ENCODE measurements at regions not wholly inside any gene's neighbourhood (a gene's known extent, or its start where the extent isn't known, plus 50 kb on each side); places are given as distances from the start of the nearest gene placed in this dataset.

- no peak overlapping the region for H3K27ac ChIP-seq (ENCODE audit: low read length)
- no peak overlapping the region for H3K9ac ChIP-seq (ENCODE audit: low read length)
- no peaks in the 10 kb centered on the region for H3F3A ChIP-seq (ENCODE audit: insufficient read depth, low read length)
- no peak overlapping the region for H3K4me3 ChIP-seq (ENCODE audit: low read length)
- TF ChIP-seq CTCF (IDR thresholded peaks at IDR 0.05; ENCODE audit: low read length), result no peak
- TF ChIP-seq EZH2 (optimal IDR thresholded peaks at IDR 0.05; ENCODE audit: low read depth, low read length), result no peak
- no peak for TF ChIP-seq EZH2phosphoT487 (IDR thresholded peaks at IDR 0.05; ENCODE audit: low read length)
- H3K79me2 ChIP-seq (ENCODE audit: low read length), result no peaks in the 10 kb centered on the region
- no peak overlapping the region for H2AFZ ChIP-seq (ENCODE audit: low read length)
- H3K4me1 ChIP-seq (ENCODE audit: low read length), result no peaks in the 10 kb centered on the region
- DNase-seq, result no peak
- H3K9me3 ChIP-seq (replicated peaks; ENCODE audit: insufficient read depth, low read length), result no peaks in the 10 kb centered on the region
- no peaks in the 10 kb centered on the region for H3K27me3 ChIP-seq (replicated peaks; ENCODE audit: insufficient read depth, low read length)
- no peak overlapping the region for H3K4me2 ChIP-seq (ENCODE audit: low read depth, low read length)
- no peaks in the 10 kb centered on the region for H3K9me2 ChIP-seq (replicated peaks; ENCODE audit: insufficient read depth, low read length)
- H3K36me3 ChIP-seq (replicated peaks; ENCODE audit: insufficient read depth, low read length), result no peaks in the 10 kb centered on the region
- H4K20me1 ChIP-seq (ENCODE audit: insufficient read depth, low read length), result no peaks in the 10 kb centered on the region
These were observed 273.2 kb upstream of the PARD3B start for GRCh38 chr2:204272089-204272488.

- Histone ChIP-seq H3K4me1 (ENCODE audit: low read length) (no peaks in the 10 kb centered on the region), H3K27me3 (replicated peaks; ENCODE audit: insufficient read depth, low read length) (no peaks in the 10 kb centered on the region), H3K36me3 (replicated peaks; ENCODE audit: insufficient read depth, low read length) (no peaks in the 10 kb centered on the region), H3K27ac (ENCODE audit: low read length) (no peak overlapping the region), H3K9me3 (replicated peaks; ENCODE audit: insufficient read depth, low read length) (no peaks in the 10 kb centered on the region), H3K4me2 (ENCODE audit: low read depth, low read length) (no peak overlapping the region), H3F3A (ENCODE audit: insufficient read depth, low read length) (no peaks in the 10 kb centered on the region), H4K20me1 (ENCODE audit: insufficient read depth, low read length) (no peaks in the 10 kb centered on the region), H2AFZ (ENCODE audit: low read length) (no peak overlapping the region), H3K79me2 (ENCODE audit: low read length) (no peaks in the 10 kb centered on the region), H3K9me2 (replicated peaks; ENCODE audit: insufficient read depth, low read length) (no peaks in the 10 kb centered on the region), H3K4me3 (ENCODE audit: low read length) (no peak overlapping the region), H3K9ac (ENCODE audit: low read length) (no peak overlapping the region)
- DNase-seq, result no peak
- TF ChIP-seq EZH2phosphoT487 (IDR thresholded peaks at IDR 0.05; ENCODE audit: low read length) (no peak), EZH2 (optimal IDR thresholded peaks at IDR 0.05; ENCODE audit: low read depth, low read length) (no peak), CTCF (IDR thresholded peaks at IDR 0.05; ENCODE audit: low read length) (no peak)
These were observed 272.5 kb upstream of the PARD3B start for GRCh38 chr2:204272610-204273287.

GRCh38 chr2:204274429-204274828 is 270.8 kb upstream of the PARD3B start:
- Histone ChIP-seq H3K9ac (ENCODE audit: low read length) (no peak overlapping the region), H3K4me2 (ENCODE audit: low read depth, low read length) (no peak overlapping the region)

More at GRCh38 chr2:204274429-204274828, 270.8 kb upstream of the PARD3B start:
- Histone ChIP-seq H3K27ac (ENCODE audit: low read length) (no peak overlapping the region), H3K27me3 (replicated peaks; ENCODE audit: insufficient read depth, low read length) (no peaks in the 10 kb centered on the region), H3K9me2 (replicated peaks; ENCODE audit: insufficient read depth, low read length) (no peaks in the 10 kb centered on the region), H2AFZ (ENCODE audit: low read length) (no peak overlapping the region), H3K4me3 (ENCODE audit: low read length) (no peak overlapping the region), H3K9me3 (replicated peaks; ENCODE audit: insufficient read depth, low read length) (no peaks in the 10 kb centered on the region), H3K36me3 (replicated peaks; ENCODE audit: insufficient read depth, low read length) (no peaks in the 10 kb centered on the region), H4K20me1 (ENCODE audit: insufficient read depth, low read length) (no peaks in the 10 kb centered on the region), H3K4me1 (ENCODE audit: low read length) (no peaks in the 10 kb centered on the region), H3F3A (ENCODE audit: insufficient read depth, low read length) (no peaks in the 10 kb centered on the region), H3K79me2 (ENCODE audit: low read length) (no peaks in the 10 kb centered on the region)
- no peak for DNase-seq
- TF ChIP-seq EZH2phosphoT487 (IDR thresholded peaks at IDR 0.05; ENCODE audit: low read length), result no peak
- no peak for TF ChIP-seq CTCF (IDR thresholded peaks at IDR 0.05; ENCODE audit: low read length)
- TF ChIP-seq EZH2 (optimal IDR thresholded peaks at IDR 0.05; ENCODE audit: low read depth, low read length), result no peak
